SK-MEL-5 (cell line): ENCODE measurements at regions not wholly inside any gene's neighbourhood (a gene's known extent, or its start where the extent isn't known, plus 50 kb on each side); places are given as distances from the start of the nearest gene placed in this dataset.

Experiments
- DNase-seq: peaks from one replicate; pipeline ENCODE4 v3.0.0-alpha.2; 2016; ENCODE audit warnings: low read depth, low spot score
- in situ Hi-C: cut with HindIII; loops from 2 replicates; pipeline ENCODE4 v1.10.0; 2016; ENCODE audit warnings: low sequenced_read_pairs, high pct_unique_total_duplicates, low pct_unique_long_range_greater_than_20kb

DNA sequence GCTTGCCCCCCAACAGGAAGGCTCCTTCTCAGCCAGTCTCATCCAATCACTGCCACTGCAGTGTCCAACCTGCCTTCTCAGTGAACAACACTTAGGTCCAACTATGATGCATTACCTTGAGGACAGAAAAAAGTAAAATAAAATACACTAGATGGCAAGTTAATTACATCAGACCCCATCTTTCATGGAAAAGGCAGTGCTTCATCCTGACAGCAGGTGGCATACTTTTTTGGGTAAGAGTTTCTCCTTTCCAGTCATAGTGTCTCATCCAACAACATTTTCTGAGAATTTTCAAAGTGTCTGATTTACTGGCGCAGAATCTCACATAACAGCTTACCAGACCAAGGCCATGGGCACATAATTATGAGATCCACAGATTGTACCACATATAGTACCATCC is 1742.8 kb downstream of the PCDH7 start:
- in situ Hi-C loops: no loop called here
- DNase-seq: peak; percentile 62

DNA sequence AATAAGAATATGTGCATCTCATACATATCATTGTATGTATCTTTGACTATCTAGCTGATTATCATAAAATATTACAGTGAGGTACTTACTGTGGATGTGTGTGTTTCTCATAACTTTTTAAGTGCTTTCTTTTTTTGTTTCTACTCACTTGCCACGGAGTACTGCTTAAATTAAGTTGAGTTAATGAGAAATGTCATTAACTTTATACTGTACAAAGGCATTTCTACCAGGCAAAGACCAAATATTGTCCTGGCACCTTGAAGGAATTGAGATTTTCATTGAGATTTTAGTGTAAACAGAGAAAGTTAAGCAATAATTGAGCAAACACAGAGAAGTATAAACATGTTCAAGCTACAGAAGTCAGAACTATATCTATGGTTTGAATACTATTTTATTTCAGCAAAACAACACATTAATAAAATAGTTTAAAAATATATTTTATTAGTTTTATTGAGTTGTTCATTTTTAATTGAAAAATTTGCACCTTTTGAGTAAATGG is 1750.0 kb downstream of the PCDH7 start:
- in situ Hi-C loops: no loop called here
- no peak for DNase-seq

GRCh38 chr4:32472918-32473317 is 1752.7 kb downstream of the PCDH7 start:
- in situ Hi-C loops: no loop called here
- no peak for DNase-seq

GRCh38 chr4:32475710-32476109 is 1755.5 kb downstream of the PCDH7 start:
- DNase-seq: peak; percentile 1
- in situ Hi-C loops: no loop called here

DNA sequence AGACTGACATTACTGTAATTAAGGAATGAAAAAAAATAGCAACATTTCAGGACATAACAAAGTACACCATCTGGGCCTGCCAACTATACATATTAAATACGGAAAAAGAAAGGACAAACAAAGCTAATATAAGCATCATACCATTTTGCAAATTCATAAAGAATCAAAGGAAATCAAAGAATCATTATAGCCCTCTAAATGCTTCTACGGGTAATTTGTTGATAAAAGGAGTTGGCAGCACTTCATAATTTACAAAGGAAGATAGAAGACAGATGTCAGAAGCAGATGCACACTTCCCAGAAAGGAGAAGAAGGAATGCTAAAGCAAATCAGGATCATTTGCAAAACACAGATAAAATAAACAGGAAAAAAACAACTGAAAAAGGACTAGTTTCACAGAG is 1757.3 kb downstream of the PCDH7 start:
- in situ Hi-C loops: no loop called here
- DNase-seq: no peak

GRCh38 chr4:32485956-32486355 is 1765.8 kb downstream of the PCDH7 start:
- in situ Hi-C loops: no loop called here
- peak; percentile 41 for DNase-seq

DNA sequence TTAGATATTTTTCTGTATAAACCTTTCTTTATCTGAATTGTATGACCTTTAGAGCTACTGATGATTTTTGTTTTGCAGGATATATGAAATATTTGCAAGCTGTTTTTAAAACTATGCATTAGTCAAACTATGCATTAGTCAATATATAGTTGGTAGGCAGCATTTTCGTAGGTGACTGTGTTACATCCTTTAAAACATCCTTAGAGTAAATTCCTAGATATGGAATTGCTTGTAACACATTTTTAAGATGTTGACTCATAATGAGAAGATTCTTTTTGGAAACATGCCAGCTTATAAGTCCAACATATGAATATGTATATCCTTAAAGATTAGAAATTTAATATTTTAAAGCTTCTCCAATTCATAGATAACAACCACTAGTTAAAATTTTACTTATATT is 1768.5 kb downstream of the PCDH7 start:
- no peak for DNase-seq
- in situ Hi-C loops: no loop called here

DNA sequence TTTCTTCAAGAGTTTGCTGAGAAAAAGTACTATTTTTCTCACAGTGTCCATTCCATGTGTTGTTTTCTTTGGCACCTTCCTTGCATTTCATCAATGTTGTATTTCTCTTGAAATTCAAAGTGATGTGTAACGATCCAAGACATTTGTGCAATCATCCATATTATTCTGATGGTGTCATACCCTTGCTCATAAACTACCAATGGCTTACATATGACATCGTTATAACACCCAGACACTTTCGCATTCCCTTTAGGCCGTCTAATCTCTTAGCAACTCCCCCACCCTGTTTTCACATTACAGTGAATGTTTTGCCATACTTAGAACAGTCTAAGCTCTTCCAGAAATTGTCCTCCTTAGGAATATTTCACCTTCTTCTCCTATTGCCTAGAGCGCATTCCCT is 1779.0 kb downstream of the PCDH7 start:
- no peak for DNase-seq
- in situ Hi-C loops: no loop called here

DNA sequence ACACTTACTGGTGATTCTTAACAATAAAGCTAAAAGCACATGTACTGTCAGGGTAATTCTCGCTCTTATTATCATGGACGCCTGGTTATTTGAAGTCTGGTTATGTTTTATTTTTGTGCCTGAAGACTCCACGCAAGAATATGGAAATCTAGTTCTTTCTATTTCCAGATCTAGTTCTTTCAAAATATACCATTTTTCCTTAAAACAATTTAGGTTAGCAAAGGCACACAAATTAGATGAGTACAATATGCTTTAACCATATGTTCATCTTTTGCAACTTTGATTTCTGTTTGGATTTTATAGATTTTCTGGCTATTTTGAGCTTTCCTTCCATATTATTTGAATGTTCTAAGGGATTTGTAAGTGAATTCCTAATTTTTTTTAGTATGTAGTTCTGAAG is 1783.1 kb downstream of the PCDH7 start:
- in situ Hi-C loops: no loop called here
- DNase-seq: no peak

GRCh38 chr4:32506067-32506466 is 1785.9 kb downstream of the PCDH7 start:
- DNase-seq: no peak
- in situ Hi-C loops: no loop called here

GRCh38 chr4:32519060-32519459 is 1798.9 kb downstream of the PCDH7 start:
- in situ Hi-C loops: no loop called here
- no peak for DNase-seq

GRCh38 chr4:32525420-32525819 is 1805.3 kb downstream of the PCDH7 start:
- in situ Hi-C loops: no loop called here
- DNase-seq: no peak

- in situ Hi-C loops: no loop called here
- no peak for DNase-seq
Measured at GRCh38 chr4:32544846-32545245, 1824.7 kb downstream of the PCDH7 start.

DNA sequence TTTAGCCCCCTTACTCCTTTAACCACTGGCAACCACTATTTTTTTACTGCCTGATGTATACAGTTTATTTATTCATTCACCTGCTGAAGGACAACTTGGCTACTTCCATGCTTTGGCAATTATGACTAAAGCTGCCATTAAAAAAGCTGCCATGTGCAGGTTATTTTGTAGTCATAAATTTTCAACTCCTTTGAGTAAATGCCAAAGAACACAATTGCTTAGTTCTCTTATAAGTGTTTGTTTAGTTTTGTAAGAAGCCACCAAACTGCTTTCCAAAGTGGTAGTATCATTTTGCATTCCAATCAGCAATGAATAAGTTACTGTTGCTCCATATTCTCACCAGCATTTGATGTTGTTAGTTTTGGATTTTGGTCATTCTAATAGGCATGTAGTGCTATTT is 1831.8 kb downstream of the PCDH7 start:
- in situ Hi-C loops: no loop called here
- DNase-seq: no peak

- in situ Hi-C loops: no loop called here
- DNase-seq: no peak
Measured at GRCh38 chr4:32560306-32560705, 1840.1 kb downstream of the PCDH7 start.

DNA sequence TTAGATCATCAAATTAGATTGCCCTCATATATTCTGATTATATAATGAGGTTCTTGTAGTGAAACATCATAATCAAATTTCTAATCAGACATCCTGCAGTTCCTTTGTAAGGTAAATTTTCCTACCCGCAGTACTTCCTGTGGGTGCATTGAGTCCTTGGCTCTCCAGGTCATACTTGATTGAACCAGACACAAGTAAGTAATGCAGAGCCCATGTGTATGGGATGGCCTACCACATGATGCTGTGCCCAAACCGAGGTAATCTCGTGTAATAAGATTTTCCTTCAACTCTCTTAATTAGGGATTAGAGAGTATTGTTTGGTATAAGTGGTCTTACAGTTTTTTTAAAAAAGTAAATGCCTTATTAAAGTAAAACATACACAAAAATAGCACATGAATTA is 1841.8 kb downstream of the PCDH7 start:
- in situ Hi-C loops: no loop called here
- no peak for DNase-seq

- DNase-seq: no peak
- in situ Hi-C loops: no loop called here
Measured at GRCh38 chr4:32564626-32565025, 1844.5 kb downstream of the PCDH7 start.

DNA sequence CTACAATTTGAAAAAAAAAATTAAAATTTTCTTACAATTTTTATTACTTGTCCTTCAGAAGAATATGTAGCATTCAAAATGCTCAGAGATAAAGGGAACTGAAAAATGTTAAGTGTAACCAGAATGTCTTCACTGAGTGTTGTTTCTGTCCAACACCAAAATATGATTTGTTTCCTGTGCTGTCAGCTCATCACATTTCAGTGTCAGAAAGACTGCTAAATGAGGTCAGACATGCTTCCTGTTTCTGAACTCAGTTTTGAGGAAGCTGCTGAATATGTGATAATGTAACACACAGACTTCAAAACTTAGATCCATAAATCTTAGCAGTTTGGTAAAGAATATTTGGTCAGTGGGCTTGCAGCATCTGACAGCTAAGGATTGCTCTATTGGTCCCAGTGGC is 1849.7 kb downstream of the PCDH7 start:
- no peak for DNase-seq
- in situ Hi-C loops: no loop called here

- in situ Hi-C loops: no loop called here
- no peak for DNase-seq
Measured at GRCh38 chr4:32572366-32572765, 1852.2 kb downstream of the PCDH7 start.

DNA sequence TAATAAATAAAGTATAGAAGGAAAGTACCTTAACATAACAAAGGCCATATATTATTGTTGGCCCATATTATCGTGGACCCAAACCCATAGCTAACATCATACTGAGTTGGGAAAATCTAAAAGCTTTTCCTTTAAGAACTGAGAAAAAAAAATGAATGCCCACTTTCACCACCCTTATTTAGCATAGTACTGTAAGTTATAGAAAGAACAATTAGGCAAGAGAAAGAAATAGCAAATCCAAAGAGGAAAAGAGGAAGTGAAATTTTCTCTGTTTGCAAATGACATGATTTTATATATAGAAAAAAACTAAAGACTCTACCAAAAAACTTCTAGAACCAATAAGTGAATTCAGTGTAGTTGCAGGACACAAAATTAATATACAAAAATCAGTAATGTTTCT is 1854.6 kb downstream of the PCDH7 start:
- in situ Hi-C loops: no loop called here
- DNase-seq: no peak
